Tibial nerve (tissue), 4 donors: ENCODE measurements at regions not wholly inside any gene's neighbourhood (a gene's known extent, or its start where the extent isn't known, plus 50 kb on each side); places are given as distances from the start of the nearest gene placed in this dataset.
A peak's percentile ranks its signal among the peaks of the same experiment; 100 is the strongest.

Experiments
- DNase-seq, 2 donors: peaks; one replicate each; pipeline ENCODE4 v3.0.0-alpha.2; 2019; ENCODE audit warnings: low spot score in 2 of 2
- H3K27ac ChIP-seq, 4 donors: fragments of 200-600 bp; sonication (generic) in 3 of 4; one replicate each; pipeline ENCODE4 v1.5.1; 2017 to 2019; ENCODE audit warnings: mild to moderate bottlenecking in 1 of 4
- H3K27me3 ChIP-seq, 2 donors: fragments of 200-600 bp; sonication (generic) in 1 of 2; one replicate each; pipeline versions ENCODE4 v1.5.1 to v1.6.0; 2017 to 2019
- H3K36me3 ChIP-seq, 3 donors: fragments of 200-600 bp; sonication (generic); one replicate each; pipeline ENCODE4 v1.5.1; 2018 to 2019
- H3K4me1 ChIP-seq, 4 donors: fragments of 200-600 bp; sonication (generic) in 3 of 4; one replicate each; pipeline ENCODE4 v1.5.1; 2017 to 2019
- H3K4me3 ChIP-seq, 4 donors: fragments of 200-600 bp; sonication (generic) in 3 of 4; one replicate each; pipeline ENCODE4 v1.5.1; 2017 to 2019; ENCODE audit warnings: mild to moderate bottlenecking in 1 of 4, moderate library complexity in 1 of 4
- H3K9me3 ChIP-seq, 4 donors: fragments of 200-600 bp; sonication (generic) in 3 of 4; one replicate each; pipeline ENCODE4 v1.5.1; 2017 to 2019
- EP300 ChIP-seq, 2 donors: sonication (generic); formaldehyde crosslinking; IDR thresholded peaks; one replicate each; pipeline ENCODE4 v1.6.1; 2017; ENCODE audit warnings: antibody characterized with exemption in 2 of 2, mild to moderate bottlenecking in 1 of 2
- POLR2A ChIP-seq, 2 donors: fragments of 450-650 bp; IDR thresholded peaks; one replicate each; pipeline ENCODE4 v1.6.1; 2017; ENCODE audit warnings: antibody characterized with exemption in 2 of 2, mild to moderate bottlenecking in 2 of 2, moderate library complexity in 2 of 2
- WGBS, 2 donors: methylation state at CpG; one replicate each; pipeline ENCODE4 v1.1.5; 2018; 5-methylcytosine and 5-hydroxymethylcytosine counted together
- TF ChIP-seq, protein P1 (sequence below), 5 experiments: fragments of 200-600 bp in 3 of 5; fragments of 450-650 bp in 2 of 5; sonication (generic) in 3 of 5; IDR thresholded peaks; one replicate each; pipeline ENCODE4 v1.5.1; 2016 to 2019; ENCODE audit warnings: antibody characterized with exemption in 5 of 5, mild to moderate bottlenecking in 3 of 5, moderate library complexity in 2 of 5

DNA sequence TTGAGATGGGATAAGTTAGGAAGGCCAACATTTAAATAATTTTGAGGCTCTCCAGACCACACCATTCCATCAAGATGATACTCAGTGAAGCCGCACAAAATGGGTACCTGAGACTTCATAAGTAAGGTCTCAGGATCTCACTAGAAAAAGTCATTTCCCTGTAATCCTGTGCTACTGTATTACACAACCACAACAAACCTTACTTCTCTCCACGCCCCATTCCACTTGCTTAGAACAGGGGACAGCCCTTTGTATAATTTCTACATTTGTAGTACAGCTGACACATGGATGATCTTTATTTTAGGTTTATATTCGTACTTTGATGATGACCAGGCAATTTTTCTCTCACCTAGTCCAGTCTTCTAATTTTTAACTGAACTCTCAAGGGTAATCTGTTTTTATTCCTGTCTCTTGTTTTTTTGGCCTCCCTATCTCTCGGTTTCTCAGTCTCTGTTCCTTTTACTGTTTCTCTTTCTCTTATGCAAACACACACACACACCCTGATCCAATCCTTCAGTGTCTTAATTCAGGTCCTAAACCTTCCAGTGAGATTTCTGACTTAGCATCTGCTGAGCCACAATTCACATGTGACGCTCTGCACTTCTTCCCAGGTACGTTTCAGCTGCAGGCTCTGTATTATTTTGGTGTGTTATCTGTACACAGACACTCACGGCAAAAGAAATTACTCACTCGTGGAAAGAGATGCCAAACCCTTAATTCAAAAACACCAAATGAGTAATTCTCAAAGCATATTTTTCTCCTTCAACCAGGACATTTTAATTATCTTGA, 223.2 kb upstream of the THBS1 start:
- Histone ChIP-seq H3K4me3 (no peak overlapping the region), H3K27me3 (no peaks in the 10 kb centered on the region), H3K9me3 (no peaks in the 10 kb centered on the region), H3K36me3 (no peaks in the 10 kb centered on the region), H3K27ac (peak overlapping the region in 3 of 4 donors; percentile 40 to 75 (median 72)), H3K4me1 (peaks cover 0 to 11% (median 2%) of the 10 kb centered on the region in 4 donors)
- DNase-seq: no peak
- 69 to 77% methylated on average over 8 of the region's 8 CpGs for whole genome bisulfite sequencing, 2 donors
- TF ChIP-seq EP300 (IDR thresholded peaks at IDR 0.05): no peak
- TF ChIP-seq, protein P1, sequence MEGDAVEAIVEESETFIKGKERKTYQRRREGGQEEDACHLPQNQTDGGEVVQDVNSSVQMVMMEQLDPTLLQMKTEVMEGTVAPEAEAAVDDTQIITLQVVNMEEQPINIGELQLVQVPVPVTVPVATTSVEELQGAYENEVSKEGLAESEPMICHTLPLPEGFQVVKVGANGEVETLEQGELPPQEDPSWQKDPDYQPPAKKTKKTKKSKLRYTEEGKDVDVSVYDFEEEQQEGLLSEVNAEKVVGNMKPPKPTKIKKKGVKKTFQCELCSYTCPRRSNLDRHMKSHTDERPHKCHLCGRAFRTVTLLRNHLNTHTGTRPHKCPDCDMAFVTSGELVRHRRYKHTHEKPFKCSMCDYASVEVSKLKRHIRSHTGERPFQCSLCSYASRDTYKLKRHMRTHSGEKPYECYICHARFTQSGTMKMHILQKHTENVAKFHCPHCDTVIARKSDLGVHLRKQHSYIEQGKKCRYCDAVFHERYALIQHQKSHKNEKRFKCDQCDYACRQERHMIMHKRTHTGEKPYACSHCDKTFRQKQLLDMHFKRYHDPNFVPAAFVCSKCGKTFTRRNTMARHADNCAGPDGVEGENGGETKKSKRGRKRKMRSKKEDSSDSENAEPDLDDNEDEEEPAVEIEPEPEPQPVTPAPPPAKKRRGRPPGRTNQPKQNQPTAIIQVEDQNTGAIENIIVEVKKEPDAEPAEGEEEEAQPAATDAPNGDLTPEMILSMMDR (IDR thresholded peaks at IDR 0.05): no peak
- no peak for TF ChIP-seq POLR2A (IDR thresholded peaks at IDR 0.05)

DNA sequence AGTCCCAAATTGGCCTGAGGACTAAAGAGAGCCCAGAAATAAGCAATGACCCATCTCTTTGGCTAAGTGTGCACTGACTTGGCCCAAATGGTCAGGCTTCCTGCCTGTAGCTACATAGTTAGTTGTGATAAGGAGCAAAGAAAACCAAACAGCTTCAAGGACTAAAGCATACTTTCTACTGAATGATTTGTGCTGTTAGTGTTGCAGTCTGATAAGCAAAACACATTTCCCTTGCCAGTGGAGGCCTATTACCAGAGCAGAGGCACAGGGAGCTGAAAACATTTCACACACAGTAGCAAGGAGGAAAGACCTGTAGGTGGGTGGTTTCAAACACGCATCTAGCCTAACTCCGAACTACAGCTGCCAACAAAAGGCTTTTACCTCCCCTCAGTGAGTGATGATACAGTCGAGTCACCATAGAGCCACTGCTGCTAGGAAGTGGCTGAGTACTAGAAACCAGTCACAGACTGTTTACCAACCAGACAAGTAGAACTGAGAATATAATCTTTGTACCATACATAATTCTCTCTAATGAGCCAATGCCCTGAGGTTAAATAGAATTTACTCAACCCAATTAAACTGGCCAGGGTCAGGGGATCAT, 222.3 kb upstream of the THBS1 start:
- no peaks in the 10 kb centered on the region for H3K27me3 ChIP-seq
- no peak for DNase-seq
- peaks cover 0 to 11% (median 2%) of the 10 kb centered on the region in 4 donors for H3K4me1 ChIP-seq
- H3K4me3 ChIP-seq: no peak overlapping the region
- peak overlapping the region in 3 of 4 donors; percentile 40 to 75 (median 72) for H3K27ac ChIP-seq
- H3K9me3 ChIP-seq: no peaks in the 10 kb centered on the region
- H3K36me3 ChIP-seq: no peaks in the 10 kb centered on the region
- peak in 1 of 2 donors; percentile 29 for TF ChIP-seq EP300 (IDR thresholded peaks at IDR 0.05)
- no peak for TF ChIP-seq POLR2A (IDR thresholded peaks at IDR 0.05)
- TF ChIP-seq, protein P1 (IDR thresholded peaks at IDR 0.05): no peak
- WGBS, 2 donors: 34 to 53% methylated on average over 3 of the region's 3 CpGs

DNA sequence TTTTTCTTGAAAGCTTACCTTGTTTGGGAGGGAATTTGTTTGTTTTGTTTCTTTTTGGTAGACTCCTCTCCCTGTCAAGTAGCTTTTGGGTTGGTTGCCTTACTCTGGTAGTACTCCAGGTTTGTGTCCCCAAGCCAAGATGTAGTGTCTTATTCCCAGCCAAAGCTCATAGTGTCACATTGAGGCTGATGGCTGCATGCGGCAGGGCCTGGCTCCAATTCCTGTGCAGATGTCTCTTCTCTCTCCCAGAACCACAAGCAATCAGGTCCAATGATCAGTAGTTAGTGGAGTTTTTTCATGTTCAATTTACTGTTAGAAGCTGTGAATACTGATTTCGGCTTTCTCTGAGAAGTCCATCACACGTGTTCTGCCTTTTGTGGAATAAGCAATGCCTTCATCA, 221.1 kb upstream of the THBS1 start:
- DNase-seq: no peak
- Histone ChIP-seq H3K4me1 (peaks cover 0 to 11% (median 2%) of the 10 kb centered on the region in 4 donors), H3K9me3 (no peaks in the 10 kb centered on the region), H3K4me3 (no peak overlapping the region), H3K27ac (peak overlapping the region in 1 of 4 donors; percentile 23), H3K27me3 (no peaks in the 10 kb centered on the region), H3K36me3 (no peaks in the 10 kb centered on the region)
- WGBS, 2 donors: 76 to 89% methylated on average over 3 of the region's 3 CpGs
- no peak for TF ChIP-seq EP300 (IDR thresholded peaks at IDR 0.05)
- no peak for TF ChIP-seq POLR2A (IDR thresholded peaks at IDR 0.05)
- TF ChIP-seq, protein P1 (IDR thresholded peaks at IDR 0.05): no peak

DNA sequence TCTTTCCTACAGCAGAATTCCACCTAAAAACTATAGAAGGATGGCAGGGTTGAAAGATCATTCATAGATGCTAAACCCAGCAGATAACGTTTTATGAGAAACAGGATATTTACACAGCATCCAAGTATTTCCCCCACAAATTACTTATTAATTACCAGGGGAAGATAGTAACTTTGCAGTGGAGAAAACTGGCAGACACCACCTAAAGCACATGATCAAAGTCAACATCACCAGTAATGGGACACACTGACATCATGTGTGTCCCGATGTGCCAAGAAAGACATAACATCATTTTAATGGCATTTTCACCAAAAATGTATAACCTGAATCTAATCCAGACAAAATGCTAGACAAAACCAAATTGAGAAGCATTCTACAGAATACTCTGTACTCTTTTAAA, 220.4 kb upstream of the THBS1 start:
- no peak overlapping the region for H3K4me3 ChIP-seq
- H3K4me1 ChIP-seq: peaks cover 0 to 11% (median 2%) of the 10 kb centered on the region in 4 donors
- TF ChIP-seq EP300 (IDR thresholded peaks at IDR 0.05): no peak
- TF ChIP-seq, protein P1 (IDR thresholded peaks at IDR 0.05): no peak
- TF ChIP-seq POLR2A (IDR thresholded peaks at IDR 0.05): no peak
- H3K9me3 ChIP-seq: no peaks in the 10 kb centered on the region
- 67 to 68% methylated on average over 2 of the region's 2 CpGs for whole genome bisulfite sequencing, 2 donors
- H3K36me3 ChIP-seq: no peaks in the 10 kb centered on the region
- H3K27ac ChIP-seq: no peak overlapping the region
- no peak for DNase-seq
- no peaks in the 10 kb centered on the region for H3K27me3 ChIP-seq

DNA sequence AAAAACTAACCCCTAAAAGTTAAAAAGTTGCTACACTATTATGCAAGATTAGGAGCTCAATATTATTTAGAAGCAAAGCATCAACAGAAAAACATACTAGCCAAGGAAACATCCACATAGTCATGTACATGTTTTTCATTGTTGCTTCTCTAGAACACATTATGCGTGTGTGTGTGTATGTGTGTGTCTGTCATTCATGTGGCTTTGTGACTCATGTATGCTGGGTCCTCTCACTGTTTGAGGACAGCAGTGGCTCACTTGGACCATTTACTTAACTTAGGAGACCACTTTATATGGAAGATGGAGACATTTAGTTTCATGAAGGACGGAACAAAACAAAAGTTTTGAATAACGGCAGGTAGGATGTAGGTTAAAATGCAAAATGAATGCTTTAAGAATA, 219.4 kb upstream of the THBS1 start:
- no peak for DNase-seq
- H3K9me3 ChIP-seq: no peaks in the 10 kb centered on the region
- no peak overlapping the region for H3K27ac ChIP-seq
- whole genome bisulfite sequencing, 2 donors: 95 to 98% methylated on average over 3 of the region's 3 CpGs
- peaks cover 0 to 11% (median 2%) of the 10 kb centered on the region in 4 donors for H3K4me1 ChIP-seq
- H3K27me3 ChIP-seq: no peaks in the 10 kb centered on the region
- no peaks in the 10 kb centered on the region for H3K36me3 ChIP-seq
- TF ChIP-seq, protein P1 (IDR thresholded peaks at IDR 0.05): no peak
- no peak for TF ChIP-seq POLR2A (IDR thresholded peaks at IDR 0.05)
- TF ChIP-seq EP300 (IDR thresholded peaks at IDR 0.05): no peak
- H3K4me3 ChIP-seq: no peak overlapping the region
